ENCODE measurements at regions not wholly inside any gene's neighbourhood (a gene's known extent, or its start where the extent isn't known, plus 50 kb on each side); places are given as distances from the start of the nearest gene placed in this dataset.

- H3K36me3 ChIP-seq (replicated peaks): no peaks in the 10 kb centered on the region
- H3K27ac ChIP-seq: peak overlapping the region; percentile 58
- TF ChIP-seq CTCF (IDR thresholded peaks at IDR 0.05; ENCODE audit: low read depth, low read length, missing control alignments): no peak
- peak; percentile 41 for DNase-seq
- in situ Hi-C loops (cut with HindIII; ENCODE audit: low pct_ligation_motif_present, low sequenced_read_pairs): no loop called here
- no peaks in the 10 kb centered on the region for H3K27me3 ChIP-seq (replicated peaks)
- H3K4me3 ChIP-seq (ENCODE audit: low read depth, low read length): no peak overlapping the region
These were observed 52.8 kb upstream of the LYPLAL1 start for GRCh38 chr1:219120624-219121544.

GRCh38 chr1:219121679-219122078, 52.0 kb upstream of the LYPLAL1 start:
- no peak for TF ChIP-seq CTCF (IDR thresholded peaks at IDR 0.05; ENCODE audit: low read depth, low read length, missing control alignments)
- H3K36me3 ChIP-seq (replicated peaks): no peaks in the 10 kb centered on the region
- no peak overlapping the region for H3K4me3 ChIP-seq (ENCODE audit: low read depth, low read length)
- no peak for DNase-seq
- no peaks in the 10 kb centered on the region for H3K27me3 ChIP-seq (replicated peaks)
- in situ Hi-C loops (cut with HindIII; ENCODE audit: low pct_ligation_motif_present, low sequenced_read_pairs): no loop called here
- H3K27ac ChIP-seq: no peak overlapping the region

GRCh38 chr1:219123036-219123435, 50.6 kb upstream of the LYPLAL1 start:
- TF ChIP-seq CTCF (IDR thresholded peaks at IDR 0.05; ENCODE audit: low read depth, low read length, missing control alignments): no peak
- in situ Hi-C loops (cut with HindIII; ENCODE audit: low pct_ligation_motif_present, low sequenced_read_pairs): no loop called here
- no peak overlapping the region for H3K4me3 ChIP-seq (ENCODE audit: low read depth, low read length)
- no peaks in the 10 kb centered on the region for H3K36me3 ChIP-seq (replicated peaks)
- no peak for DNase-seq
- no peaks in the 10 kb centered on the region for H3K27me3 ChIP-seq (replicated peaks)
- no peak overlapping the region for H3K27ac ChIP-seq
